Sigmoid colon (tissue), 4 donors: ENCODE measurements at regions not wholly inside any gene's neighbourhood (a gene's known extent, or its start where the extent isn't known, plus 50 kb on each side); places are given as distances from the start of the nearest gene placed in this dataset.

Experiments
- CTCF ChIP-seq, 4 experiments: fragments of 450-650 bp in 3 of 4; fragments of 200-600 bp in 1 of 4; IDR thresholded peaks; one replicate each; pipeline ENCODE4 v1.5.1; 2016 to 2019; ENCODE audit warnings: antibody characterized with exemption in 4 of 4, mild to moderate bottlenecking in 3 of 4, moderate library complexity in 2 of 4
- POLR2A ChIP-seq, 2 donors: fragments of 450-650 bp; IDR thresholded peaks; one replicate each; pipeline ENCODE4 v1.6.1; 2016; ENCODE audit warnings: antibody characterized with exemption in 2 of 2, mild to moderate bottlenecking in 2 of 2, moderate library complexity in 2 of 2
- POLR2AphosphoS5 ChIP-seq, 4 donors: sonication (generic); formaldehyde crosslinking; IDR thresholded peaks; one replicate each; pipeline ENCODE4 v1.6.1; 2017; ENCODE audit warnings: antibody characterized with exemption in 4 of 4

- TF ChIP-seq CTCF (IDR thresholded peaks at IDR 0.05): no peak
- no peak for TF ChIP-seq POLR2A (IDR thresholded peaks at IDR 0.05)
- TF ChIP-seq POLR2AphosphoS5 (IDR thresholded peaks at IDR 0.05): peak in 3 of 4 donors; percentile 8 to 37 (median 23)
Observed at GRCh38 chr17:69761767-69762321, 313.2 kb upstream of the KCNJ16 start.
